Activated CD4-positive, alpha-beta T cell treated with anti-CD3 and anti-CD28 coated beads for 48 hours (primary cell): ENCODE measurements at regions not wholly inside any gene's neighbourhood (a gene's known extent, or its start where the extent isn't known, plus 50 kb on each side); places are given as distances from the start of the nearest gene placed in this dataset.

Experiments
- DNase-seq: peaks from one replicate; pipeline ENCODE4 v3.0.0-alpha.2; 2020

DNA sequence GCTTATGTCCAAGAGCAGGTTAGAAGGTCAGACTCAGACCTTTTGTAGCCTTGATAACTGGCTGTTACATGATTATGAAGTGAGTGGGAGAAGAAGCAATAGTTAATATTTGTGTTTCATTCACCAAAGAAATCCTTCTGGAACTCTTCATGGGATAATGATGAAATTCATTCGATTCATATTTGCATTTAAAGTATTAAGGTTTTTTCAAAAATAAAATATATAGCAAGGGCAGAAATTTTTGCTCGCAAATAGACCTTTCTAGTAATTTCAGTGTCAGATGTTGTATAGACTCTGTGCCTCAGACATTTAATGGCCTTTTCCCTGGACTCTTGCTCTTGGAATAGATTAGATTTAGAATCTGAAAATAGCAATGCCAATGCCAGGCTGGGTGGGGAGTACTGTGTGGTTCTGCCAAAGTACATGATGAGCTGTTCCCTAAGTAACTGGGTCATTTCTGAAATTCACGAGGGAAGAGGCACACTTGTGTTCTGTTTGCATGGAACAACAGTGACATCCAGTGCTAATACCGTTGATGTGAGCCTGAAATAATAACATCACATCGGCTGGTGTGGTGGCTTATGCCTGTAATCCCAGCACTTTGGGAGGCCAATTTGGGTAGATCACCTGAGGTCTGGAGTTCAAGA is 119.2 kb downstream of the MBL2 start:
- DNase-seq, result no peak

- no peak for DNase-seq
Measured at GRCh38 chr10:52654201-52654600, 118.4 kb downstream of the MBL2 start.

GRCh38 chr10:52658112-52658511 is 114.5 kb downstream of the MBL2 start:
- DNase-seq, result no peak

DNA sequence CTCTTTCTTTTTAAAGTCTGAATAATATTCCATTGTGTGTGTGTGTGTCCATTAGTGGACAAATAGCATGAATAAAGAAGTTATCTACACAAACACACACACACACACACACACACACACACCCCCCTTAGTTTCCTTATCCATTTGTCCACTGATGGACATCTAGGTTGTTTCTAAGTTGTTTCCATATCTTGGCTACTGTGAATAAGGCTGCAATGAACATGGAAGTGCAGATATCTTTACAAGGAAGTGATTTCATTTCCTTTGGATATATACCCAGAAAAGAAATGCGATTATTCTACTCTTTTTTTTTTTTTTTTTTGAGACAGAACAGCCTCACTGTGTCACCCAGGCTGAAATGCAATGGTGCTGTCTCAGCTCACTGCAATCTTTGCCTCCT is 113.5 kb downstream of the MBL2 start:
- no peak for DNase-seq

- DNase-seq, result no peak
Measured at GRCh38 chr10:52662256-52662655, 110.3 kb downstream of the MBL2 start.

DNA sequence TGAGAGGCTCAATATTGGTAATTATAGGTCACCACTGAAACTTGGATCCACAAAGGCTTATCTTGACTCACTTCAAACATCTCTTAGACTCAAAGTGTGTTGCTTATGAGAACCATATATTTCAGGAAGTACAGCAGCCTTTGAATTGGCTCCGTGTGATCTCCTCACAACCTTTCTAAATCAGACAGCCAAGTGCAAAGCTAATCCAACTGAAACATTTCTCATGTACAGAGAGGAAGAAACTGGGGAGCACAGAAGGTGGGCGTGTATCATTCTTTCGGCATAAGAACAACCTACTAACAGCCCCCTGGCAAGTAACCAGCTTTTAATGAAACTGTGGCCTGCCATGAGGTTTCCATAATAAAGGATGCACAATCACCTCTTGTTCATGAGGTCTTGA is 109.4 kb downstream of the MBL2 start:
- no peak for DNase-seq

GRCh38 chr10:52664629-52665028 is 108.0 kb downstream of the MBL2 start:
- DNase-seq, result no peak

DNA sequence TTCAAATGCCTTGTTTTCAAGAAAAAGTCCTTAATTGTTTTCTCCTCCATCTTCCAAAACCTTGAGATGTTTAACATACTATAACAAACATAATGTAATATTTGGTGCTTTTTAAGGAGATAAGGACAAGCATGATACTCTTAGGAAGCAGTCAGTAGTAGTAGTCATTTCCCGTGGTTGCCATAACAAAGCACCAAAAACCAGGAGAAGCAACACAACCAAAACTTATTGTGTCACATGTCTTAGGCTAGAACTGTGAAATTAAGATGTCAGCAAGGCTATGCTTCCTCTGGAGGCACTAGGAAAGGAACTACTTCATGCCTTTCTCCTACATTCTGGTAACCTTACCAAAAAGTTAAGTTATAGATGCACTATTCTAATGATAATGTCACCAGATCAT is 106.8 kb downstream of the MBL2 start:
- DNase-seq, result no peak

GRCh38 chr10:52666931-52667330 is 105.7 kb downstream of the MBL2 start:
- no peak for DNase-seq

DNA sequence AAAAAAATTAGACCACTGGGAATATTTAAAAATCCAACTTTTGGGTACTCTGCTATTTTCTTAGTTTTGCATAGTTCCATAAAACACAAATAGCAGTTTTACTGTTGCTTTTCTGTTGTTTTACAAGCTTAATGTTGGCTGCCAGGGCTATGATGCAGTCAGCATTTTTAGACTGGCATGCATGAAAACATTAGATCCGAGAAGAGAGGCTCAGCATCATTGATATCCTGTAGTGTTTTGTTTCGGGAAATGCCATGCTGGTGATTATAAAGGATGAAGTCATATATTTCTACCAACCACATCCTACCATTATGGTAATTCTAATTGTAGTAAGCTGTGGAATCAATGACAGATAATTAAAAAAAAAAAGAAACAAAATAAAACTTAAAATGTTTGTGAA is 104.6 kb downstream of the MBL2 start:
- no peak for DNase-seq

- no peak for DNase-seq
Measured at GRCh38 chr10:52672880-52673279, 99.7 kb downstream of the MBL2 start.

DNA sequence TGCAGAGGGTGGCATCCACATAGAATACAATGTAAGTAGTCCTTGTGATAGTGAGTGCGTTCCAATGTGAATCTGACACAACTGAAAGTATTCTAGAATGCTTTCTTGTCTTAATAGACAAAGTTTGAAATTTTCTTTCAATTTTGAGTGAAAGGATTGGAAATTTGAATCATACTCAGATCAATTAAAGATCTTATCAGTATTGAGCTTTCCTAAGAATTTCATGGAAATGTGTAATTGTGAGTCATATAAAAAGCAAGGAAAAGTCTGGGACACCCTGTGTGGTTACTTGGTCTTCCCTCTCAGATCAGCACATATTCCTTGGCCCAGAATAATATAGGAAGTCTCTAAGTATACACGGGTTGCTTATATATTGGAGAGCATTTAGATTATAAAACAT is 99.1 kb downstream of the MBL2 start:
- no peak for DNase-seq

DNA sequence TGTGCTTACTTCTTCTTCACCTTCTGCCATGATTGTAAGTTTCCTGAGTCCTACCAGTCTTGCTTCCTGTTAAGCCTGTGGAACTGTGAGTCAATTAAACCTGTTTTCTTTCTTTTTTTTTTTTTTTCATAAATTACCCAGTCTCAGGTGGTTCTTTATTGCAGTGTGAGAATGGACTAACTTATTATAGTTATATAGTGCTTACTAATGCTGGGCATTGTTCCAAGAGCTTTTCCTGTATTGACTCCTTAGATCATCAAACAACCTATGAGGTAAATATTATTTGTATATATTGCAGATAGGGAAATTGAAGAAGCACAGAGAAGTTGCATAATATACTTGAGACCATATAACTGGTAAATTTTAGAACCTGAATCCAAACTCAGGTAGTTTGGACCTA is 98.1 kb downstream of the MBL2 start:
- DNase-seq, result no peak

- no peak for DNase-seq
Measured at GRCh38 chr10:52677086-52677485, 95.5 kb downstream of the MBL2 start.

GRCh38 chr10:52678611-52679010 is 94.0 kb downstream of the MBL2 start:
- no peak for DNase-seq

GRCh38 chr10:52679117-52679516 is 93.5 kb downstream of the MBL2 start:
- no peak for DNase-seq

DNA sequence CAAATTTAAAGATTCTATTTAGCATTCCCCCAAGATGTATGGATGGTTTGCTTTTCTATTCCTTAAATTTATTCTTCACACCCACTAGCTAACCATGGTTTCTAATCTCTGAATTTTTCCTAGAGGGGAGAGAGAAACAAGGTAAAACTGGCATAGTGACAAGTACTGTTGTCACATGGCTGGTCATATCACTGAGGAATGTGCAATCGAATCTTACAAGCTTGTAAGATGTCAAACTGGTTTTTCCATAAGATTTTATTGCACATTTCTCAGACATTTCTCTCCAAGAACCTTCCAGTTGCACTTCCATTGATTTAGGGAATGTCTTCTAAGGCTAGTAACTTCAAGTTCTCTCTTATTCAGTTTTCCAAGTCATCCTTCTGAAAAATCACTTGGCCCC is 89.8 kb downstream of the MBL2 start:
- no peak for DNase-seq

- DNase-seq, result no peak
Measured at GRCh38 chr10:52683776-52684175, 88.8 kb downstream of the MBL2 start.

GRCh38 chr10:52688899-52689298 is 83.7 kb downstream of the MBL2 start:
- DNase-seq, result no peak

GRCh38 chr10:52696232-52696631 is 76.4 kb downstream of the MBL2 start:
- DNase-seq, result no peak

DNA sequence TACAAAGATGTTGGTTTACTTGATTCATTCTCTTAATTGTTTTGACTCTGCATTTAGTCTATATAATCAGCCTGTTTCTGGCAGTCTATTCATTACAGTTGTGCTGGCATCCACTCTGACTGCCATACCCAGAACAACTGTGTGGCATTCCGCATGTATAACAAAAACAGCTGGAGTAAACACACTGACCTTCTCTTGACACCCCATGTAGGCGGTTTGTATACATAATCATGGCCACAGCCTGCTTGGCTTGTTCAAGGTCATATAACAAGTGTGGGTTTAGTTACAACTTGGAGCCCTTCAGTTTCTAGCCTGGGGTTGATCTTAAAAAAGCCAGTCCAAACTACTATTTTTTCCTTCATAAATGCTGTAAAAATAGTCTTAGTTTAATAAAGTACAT is 70.9 kb downstream of the MBL2 start:
- DNase-seq, result no peak

DNA sequence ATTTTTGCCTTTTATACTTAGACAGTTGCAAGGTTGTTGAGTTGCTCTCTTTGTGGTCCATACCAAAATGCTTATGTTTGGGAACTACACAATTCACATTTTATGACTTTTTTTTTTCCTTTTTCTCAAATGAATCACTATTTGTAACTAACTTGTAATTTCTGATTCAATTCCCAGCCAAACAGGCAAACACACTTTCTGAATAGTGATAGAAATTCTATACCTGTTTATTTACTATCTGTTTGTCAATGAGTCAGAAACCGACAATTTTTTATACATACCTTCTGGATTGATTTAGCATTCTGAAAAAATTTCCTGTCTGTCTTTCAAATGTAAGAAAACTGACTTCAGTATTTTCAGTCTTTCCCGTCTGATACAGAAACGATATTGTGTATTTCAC is 69.1 kb downstream of the MBL2 start:
- DNase-seq, result no peak

DNA sequence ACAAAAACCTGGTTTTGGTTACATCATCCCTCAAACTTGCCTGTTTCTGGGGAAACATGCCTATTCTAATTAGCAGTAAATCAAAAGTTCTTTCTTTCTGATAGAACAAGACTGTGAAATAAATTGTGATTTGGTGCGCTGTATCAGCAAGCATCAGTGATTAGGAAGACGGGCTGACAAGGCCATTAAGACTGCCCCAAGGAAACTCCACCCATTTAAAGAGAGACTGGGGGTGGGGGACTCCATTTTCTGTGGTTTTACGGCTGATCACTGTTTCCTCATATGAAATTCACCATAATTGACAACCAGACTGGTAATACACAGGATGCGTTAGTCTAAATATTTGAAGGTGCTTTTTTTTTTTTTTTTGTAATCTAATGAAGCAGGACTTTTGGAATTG is 68.7 kb downstream of the MBL2 start:
- no peak for DNase-seq

DNA sequence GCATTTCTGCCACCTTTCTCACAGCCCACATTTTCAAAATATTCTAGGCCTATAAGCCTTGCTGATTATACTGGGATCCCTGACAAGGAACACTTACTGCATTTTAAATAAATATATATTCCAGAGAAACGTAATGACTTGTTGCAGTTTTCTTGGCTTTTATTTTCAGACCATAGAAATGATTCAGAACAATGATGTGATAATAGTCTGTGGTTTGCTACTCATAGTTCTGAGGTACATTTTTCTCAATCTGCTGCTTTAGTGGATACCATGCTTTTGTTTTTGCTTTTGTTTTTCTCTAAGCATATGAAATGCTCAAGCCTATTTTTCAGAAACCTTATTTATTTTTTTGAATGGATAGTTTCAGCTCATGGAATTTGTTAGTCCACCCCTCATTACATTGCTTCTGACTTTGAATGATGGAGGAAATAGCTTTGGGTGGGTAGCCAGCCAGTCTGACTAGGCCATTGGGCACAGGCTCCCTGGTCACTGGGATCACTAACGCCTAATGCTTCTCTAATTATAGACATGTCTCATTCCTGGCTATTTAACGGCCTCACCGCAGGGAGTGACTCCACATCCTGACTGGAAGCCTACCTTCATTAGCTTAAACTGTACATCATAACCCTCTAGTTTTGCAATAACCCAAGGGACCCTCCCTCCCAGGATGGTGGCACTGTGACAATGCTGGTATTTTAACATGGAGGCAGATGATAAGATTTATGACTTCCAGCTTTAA is 66.1 kb downstream of the MBL2 start:
- DNase-seq, result no peak
